Loucy (cell line): ENCODE measurements at regions not wholly inside any gene's neighbourhood (a gene's known extent, or its start where the extent isn't known, plus 50 kb on each side); places are given as distances from the start of the nearest gene placed in this dataset.

Experiments
- H2AFZ ChIP-seq: fragments of 200-600 bp; sonication (generic); 2 replicates; pipeline ENCODE4 v1.6.0; 2016; ENCODE audit warnings: antibody characterized with exemption, mild to moderate bottlenecking, low read length, moderate library complexity
- H3F3A ChIP-seq: fragments of 200-600 bp; 2 replicates; pipeline ENCODE4 v1.6.0; 2016; ENCODE audit warnings: antibody characterized with exemption, low read depth, mild to moderate bottlenecking
- H3K27me3 ChIP-seq: fragments of 200-600 bp; sonication (generic); 2 replicates; pipeline ENCODE4 v1.6.1; 2014; ENCODE audit warnings: low read length, mild to moderate bottlenecking; ENCODE audit not compliant: insufficient read depth, poor library complexity, severe bottlenecking
- H3K36me3 ChIP-seq: fragments of 200-600 bp; sonication (generic); 2 replicates; pipeline ENCODE4 v1.6.1; 2016; ENCODE audit warnings: low read length; ENCODE audit not compliant: insufficient read depth
- H3K4me1 ChIP-seq: fragments of 200-600 bp; sonication (generic); 2 replicates; pipeline ENCODE4 v1.5.1; 2014; ENCODE audit warnings: low read length, mild to moderate bottlenecking; ENCODE audit not compliant: insufficient read depth, poor library complexity, severe bottlenecking
- H3K4me2 ChIP-seq: fragments of 200-600 bp; sonication (generic); 2 replicates; pipeline ENCODE4 v1.6.0; 2014; ENCODE audit warnings: antibody characterized with exemption, low read length, low read depth, mild to moderate bottlenecking; ENCODE audit not compliant: poor library complexity, severe bottlenecking
- H3K4me3 ChIP-seq: fragments of 200-600 bp; sonication (generic); 2 replicates; pipeline ENCODE4 v1.5.1; 2014; ENCODE audit warnings: low read length, mild to moderate bottlenecking, mixed read lengths; ENCODE audit not compliant: poor library complexity, severe bottlenecking
- H3K79me2 ChIP-seq: fragments of 200-600 bp; sonication (generic); 2 replicates; pipeline ENCODE4 v1.6.1; 2014; ENCODE audit warnings: low read length; ENCODE audit not compliant: insufficient read depth
- H3K9ac ChIP-seq: fragments of 200-600 bp; sonication (generic); 2 replicates; pipeline ENCODE4 v1.6.0; 2014; ENCODE audit warnings: mild to moderate bottlenecking, low read depth, low read length, moderate library complexity; ENCODE audit not compliant: poor library complexity, severe bottlenecking
- H3K9me2 ChIP-seq: fragments of 200-600 bp; sonication (generic); replicated peaks from 2 replicates; pipeline ENCODE4 v1.6.1; 2016; ENCODE audit warnings: low read depth, low read length, mixed read lengths
- H3K9me3 ChIP-seq: fragments of 200-600 bp; sonication (generic); 2 replicates; pipeline ENCODE4 v1.6.1; 2014; ENCODE audit warnings: mild to moderate bottlenecking, antibody characterized with exemption, low read length, low read depth; ENCODE audit not compliant: insufficient read depth
- H4K20me1 ChIP-seq: fragments of 200-600 bp; sonication (generic); 2 replicates; pipeline ENCODE4 v1.6.0; 2014; ENCODE audit warnings: antibody characterized with exemption, low read length, mild to moderate bottlenecking; ENCODE audit not compliant: insufficient read depth, poor library complexity, severe bottlenecking
- CTCF ChIP-seq: fragments of 200-600 bp; sonication (generic); conservative IDR thresholded peaks from 2 replicates; pipeline ENCODE4 v1.5.1; 2014; ENCODE audit warnings: mild to moderate bottlenecking, antibody characterized with exemption, low read length
- EZH2phosphoT487 ChIP-seq: fragments of 200-600 bp; IDR thresholded peaks from 2 replicates; pipeline ENCODE4 v1.6.1; 2018; ENCODE audit warnings: antibody characterized with exemption, mild to moderate bottlenecking, moderate library complexity, borderline replicate concordance

GRCh38 chr9:83177747-83178146 is 114.8 kb upstream of the RASEF start:
- Histone ChIP-seq H3K36me3 (no peaks in the 10 kb centered on the region), H3K9me2 (no peaks in the 10 kb centered on the region), H3K27me3 (no peaks in the 10 kb centered on the region), H3K4me2 (no peak overlapping the region), H3K9me3 (peaks cover 19% of the 10 kb centered on the region), H3K4me3 (no peak overlapping the region), H3K79me2 (no peaks in the 10 kb centered on the region), H2AFZ (no peak overlapping the region), H3K4me1 (no peaks in the 10 kb centered on the region), H3K9ac (no peak overlapping the region), H4K20me1 (no peaks in the 10 kb centered on the region), H3F3A (no peaks in the 10 kb centered on the region)
- TF ChIP-seq CTCF (no peak), EZH2phosphoT487 (no peak)

GRCh38 chr9:83167126-83167525 is 104.2 kb upstream of the RASEF start:
- no peaks in the 10 kb centered on the region for H3K79me2 ChIP-seq
- H3K4me3 ChIP-seq: no peak overlapping the region
- no peaks in the 10 kb centered on the region for H3K27me3 ChIP-seq
- H2AFZ ChIP-seq: no peak overlapping the region
- TF ChIP-seq EZH2phosphoT487: no peak
- TF ChIP-seq CTCF: no peak
- no peaks in the 10 kb centered on the region for H3K36me3 ChIP-seq
- no peaks in the 10 kb centered on the region for H3F3A ChIP-seq
- H4K20me1 ChIP-seq: no peaks in the 10 kb centered on the region
- 0 out of 2 replicates have a peak, but pooled peaks cover 5% of the 10 kb centered on the region for H3K9me3 ChIP-seq
- H3K9ac ChIP-seq: no peak overlapping the region
- peaks cover 16% of the 10 kb centered on the region for H3K4me1 ChIP-seq
- no peaks in the 10 kb centered on the region for H3K9me2 ChIP-seq
- peak overlapping the region; percentile 17 for H3K4me2 ChIP-seq

GRCh38 chr9:83166372-83166771 is 103.4 kb upstream of the RASEF start:
- Histone ChIP-seq H3K79me2 (no peaks in the 10 kb centered on the region), H3K4me2 (peak overlapping the region; percentile 17), H3K27me3 (no peaks in the 10 kb centered on the region), H4K20me1 (no peaks in the 10 kb centered on the region), H3K4me3 (no peak overlapping the region), H3K9ac (no peak overlapping the region), H2AFZ (no peak overlapping the region), H3K9me2 (no peaks in the 10 kb centered on the region), H3K9me3 (0 out of 2 replicates have a peak, but pooled peaks cover 5% of the 10 kb centered on the region), H3F3A (no peaks in the 10 kb centered on the region), H3K36me3 (no peaks in the 10 kb centered on the region), H3K4me1 (peaks cover 16% of the 10 kb centered on the region)
- TF ChIP-seq EZH2phosphoT487 (no peak), CTCF (no peak)
